HG03039 (cell line): ENCODE measurements at regions not wholly inside any gene's neighbourhood (a gene's known extent, or its start where the extent isn't known, plus 50 kb on each side); places are given as distances from the start of the nearest gene placed in this dataset.
"Not testable (repeated sequence)": the region's sequence is repeated elsewhere in the genome, so short reads cannot be mapped to it uniquely, and the experiment has no call there.

ENCODE experiments used
- ATAC-seq: cut with Tn5 transposase; IDR thresholded peaks from one replicate; pipeline ENCODE4 v1.9.1; 2021; ENCODE audit warnings: mild to moderate bottlenecking, moderate library complexity; ENCODE audit not compliant: unreplicated experiment

- no peak for ATAC-seq
These were observed 136.8 kb downstream of the FASLG start for GRCh38 chr1:172795741-172796140.

GRCh38 chr1:172799804-172800203, 140.9 kb downstream of the FASLG start:
- ATAC-seq = not testable (repeated sequence)

- no peak for ATAC-seq
These were observed 142.9 kb downstream of the FASLG start for GRCh38 chr1:172801771-172802322.

GRCh38 chr1:172809750-172810149, 150.8 kb downstream of the FASLG start:
- no peak for ATAC-seq

GRCh38 chr1:172810480-172811175, 151.7 kb downstream of the FASLG start:
- no peak for ATAC-seq

GRCh38 chr1:172811694-172812093, 152.8 kb downstream of the FASLG start:
- no peak for ATAC-seq

- no peak for ATAC-seq
These were observed 153.2 kb downstream of the FASLG start for GRCh38 chr1:172812118-172812517.

- ATAC-seq = no peak
These were observed 154.4 kb downstream of the FASLG start for GRCh38 chr1:172813330-172813729.

GRCh38 chr1:172814428-172814827, 155.5 kb downstream of the FASLG start:
- ATAC-seq = no peak

- no peak for ATAC-seq
These were observed 156.8 kb downstream of the FASLG start for GRCh38 chr1:172815740-172816139.

- peak; percentile 91 for ATAC-seq
These were observed 160.1 kb downstream of the FASLG start for GRCh38 chr1:172818841-172819527.

GRCh38 chr1:172820475-172821158, 161.7 kb downstream of the FASLG start:
- ATAC-seq = no peak

GRCh38 chr1:172821609-172822274, 162.8 kb downstream of the FASLG start:
- no peak for ATAC-seq

GRCh38 chr1:172822886-172823285, 164.0 kb downstream of the FASLG start:
- no peak for ATAC-seq

- ATAC-seq = no peak
These were observed 164.6 kb downstream of the FASLG start for GRCh38 chr1:172823534-172823933.

- ATAC-seq = no peak
These were observed 165.3 kb downstream of the FASLG start for GRCh38 chr1:172824209-172824608.

- ATAC-seq = no peak
These were observed 167.3 kb downstream of the FASLG start for GRCh38 chr1:172826096-172826741.

- no peak for ATAC-seq
These were observed 168.4 kb downstream of the FASLG start for GRCh38 chr1:172827301-172827700.

GRCh38 chr1:172827841-172828240, 168.9 kb downstream of the FASLG start:
- ATAC-seq = no peak

GRCh38 chr1:172832006-172832725, 173.3 kb downstream of the FASLG start:
- ATAC-seq = no peak
